Spleen (tissue), 7 donors: ENCODE measurements at regions not wholly inside any gene's neighbourhood (a gene's known extent, or its start where the extent isn't known, plus 50 kb on each side); places are given as distances from the start of the nearest gene placed in this dataset.

Experiments used
- CTCF ChIP-seq, 11 experiments: fragments of 200-600 bp in 7 of 11; fragments of 450-650 bp in 4 of 11; sonication (generic) in 4 of 11; IDR thresholded peaks in 8 of 11; conservative IDR thresholded peaks in 3 of 11; 1 replicate in 7 of 11; 2 replicates in 4 of 11; pipeline versions ENCODE4 v1.4.0 to v1.8.0; 2016 to 2021; ENCODE audit warnings: antibody characterized with exemption in 11 of 11, inconsistent platforms in 4 of 11, mild to moderate bottlenecking in 1 of 11
- POLR2A ChIP-seq, 3 donors: fragments of 450-650 bp; IDR thresholded peaks; one replicate each; pipeline ENCODE4 v1.5.1; 2017; ENCODE audit warnings: antibody characterized with exemption in 3 of 3, mild to moderate bottlenecking in 1 of 3
- POLR2AphosphoS5 ChIP-seq, 3 donors: sonication (generic); formaldehyde crosslinking; IDR thresholded peaks; one replicate each; pipeline ENCODE4 v1.5.1; 2017; ENCODE audit warnings: antibody characterized with exemption in 3 of 3
- donor health status: DM: no; HTN: no; CAD: no; lungs with moderate emphysema.
- donor health status: DM: no; HTN: no; CAD: no.
- donor health status: DM: no; HTN: no; CAD: no.

- TF ChIP-seq CTCF (IDR thresholded peaks at IDR 0.05 in 8 of 11, conservative IDR thresholded peaks at IDR 0.05 in 3 of 11) (no peak), POLR2A (IDR thresholded peaks at IDR 0.05) (no peak), POLR2AphosphoS5 (IDR thresholded peaks at IDR 0.05) (no peak)
These were observed 235.0 kb downstream of the ACTL7B start for GRCh38 chr9:108620767-108621166.
